H1 (cell line): ENCODE measurements at regions not wholly inside any gene's neighbourhood (a gene's known extent, or its start where the extent isn't known, plus 50 kb on each side); places are given as distances from the start of the nearest gene placed in this dataset.

ENCODE experiments used
- CTCF ChIA-PET: fragments of 300-600 bp; sonication (Branson Sonifier 250); formaldehyde crosslinking; loops from one replicate; lab custom pipeline; 2021; ENCODE audit not compliant: partially characterized antibody; lab: Charles Lee
- POLR2A ChIA-PET: fragments of 300-600 bp; sonication (Branson Sonifier 250); formaldehyde crosslinking; loops from one replicate; lab custom pipeline; 2021; ENCODE audit warnings: inconsistent platforms; ENCODE audit not compliant: partially characterized antibody; lab: Charles Lee
- DNase-seq, 2 experiments: peaks; one replicate each; pipeline versions ENCODE4 v3.0.0 to v3.0.0-alpha.2; 2010 to 2022; ENCODE audit warnings: low spot score in 2 of 2, low read depth in 1 of 2, mixed read lengths in 1 of 2
- FAIRE-seq: peaks from 2 replicates; lab custom pipeline; 2011; peaks lifted over from hg19 to GRCh38; lab: Jason Lieb, UNC
- H2AFZ ChIP-seq: 2 replicates; pipeline ENCODE4 v1.8.1; 2012; ENCODE audit warnings: low read length, inconsistent platforms
- H2AK5ac ChIP-seq: 2 replicates; pipeline ENCODE4 v1.6.1; 2013; ENCODE audit warnings: low read depth, low read length
- H2BK120ac ChIP-seq: replicated peaks from 2 replicates; pipeline ENCODE3; 2013; ENCODE audit warnings: low read depth, low read length, inconsistent platforms
- H2BK12ac ChIP-seq: 2 replicates; pipeline ENCODE4 v1.6.1; 2013; ENCODE audit warnings: low read depth, low read length
- H2BK15ac ChIP-seq: 2 replicates; pipeline ENCODE4 v1.6.1; 2013; ENCODE audit warnings: low read length
- H2BK20ac ChIP-seq: 2 replicates; pipeline ENCODE4 v1.6.1; 2013; ENCODE audit warnings: low read length
- H2BK5ac ChIP-seq: 2 replicates; pipeline ENCODE4 v1.6.1; 2013; ENCODE audit warnings: low read depth, low read length
- H3K14ac ChIP-seq: 2 replicates; pipeline ENCODE4 v1.6.1; 2013; ENCODE audit warnings: inconsistent platforms; ENCODE audit not compliant: insufficient read length
- H3K18ac ChIP-seq: 2 replicates; pipeline ENCODE4 v1.6.1; 2013; ENCODE audit warnings: low read length; ENCODE audit errors: extremely low read depth
- H3K23ac ChIP-seq: 2 replicates; pipeline ENCODE4 v1.6.1; 2013; ENCODE audit warnings: inconsistent platforms; ENCODE audit not compliant: insufficient read length
- H3K23me2 ChIP-seq: 2 replicates; pipeline ENCODE4 v1.6.1; 2013; ENCODE audit warnings: low read depth, low read length
- H3K27ac ChIP-seq: 2 replicates; pipeline ENCODE4 v1.6.1; 2011; ENCODE audit warnings: low read depth, low read length, inconsistent platforms
- H3K27me3 ChIP-seq, 4 experiments: replicated peaks in 1 of 4; 1 replicate in 1 of 4; 2 replicates in 3 of 4; pipeline versions ENCODE4 v1.6.1 to v1.8.1; 2011 to 2013; ENCODE audit warnings: low read length in 3 of 4, mild to moderate bottlenecking in 3 of 4, inconsistent platforms in 2 of 4, mixed read lengths in 2 of 4, moderate library complexity in 1 of 4; ENCODE audit not compliant: control insufficient read depth in 3 of 4, insufficient read depth in 3 of 4; ENCODE audit errors: extremely low read depth in 1 of 4
- H3K36me3 ChIP-seq, 4 experiments: 2 replicates each; pipeline versions ENCODE4 v1.6.1 to v1.8.1; 2011 to 2013; ENCODE audit warnings: mild to moderate bottlenecking in 4 of 4, low read length in 3 of 4, moderate library complexity in 2 of 4, control low read depth in 1 of 4, inconsistent platforms in 1 of 4; ENCODE audit not compliant: insufficient read depth in 4 of 4, control insufficient read depth in 2 of 4
- H3K4ac ChIP-seq: replicated peaks from 2 replicates; pipeline ENCODE3; 2013; ENCODE audit warnings: low read length, low read depth, mixed read lengths, inconsistent platforms; ENCODE audit not compliant: insufficient read length
- H3K4me1 ChIP-seq, 4 experiments: replicated peaks in 1 of 4; 1 replicate in 1 of 4; 2 replicates in 3 of 4; pipeline versions ENCODE4 v1.6.1 to v1.8.1; 2011 to 2013; ENCODE audit warnings: low read length in 3 of 4, inconsistent platforms in 2 of 4, mixed read lengths in 1 of 4; ENCODE audit not compliant: insufficient read depth in 4 of 4, control insufficient read depth in 3 of 4
- H3K4me2 ChIP-seq, 2 experiments: 2 replicates each; pipeline versions ENCODE4 v1.6.1 to v1.8.1; 2011 to 2013; ENCODE audit warnings: low read depth in 2 of 2, low read length in 2 of 2, control low read depth in 1 of 2, inconsistent platforms in 1 of 2, mild to moderate bottlenecking in 1 of 2; ENCODE audit not compliant: insufficient read depth in 1 of 2
- H3K4me3 ChIP-seq, 4 experiments: fragments of 200-600, 300-600 bp in 1 of 4; sonication (generic), shearing (Covaris generic), sonication (Bioruptor Twin) in 1 of 4; 2 replicates each; pipeline versions ENCODE4 v1.5.1 to v1.8.1; 2011 to 2016; ENCODE audit warnings: low read length in 4 of 4, low read depth in 3 of 4, control low read depth in 2 of 4, inconsistent platforms in 2 of 4, mild to moderate bottlenecking in 2 of 4, mixed read lengths in 1 of 4, moderate library complexity in 1 of 4; ENCODE audit not compliant: insufficient read depth in 2 of 4; ENCODE audit errors: extremely low read depth in 1 of 4
- H3K56ac ChIP-seq: replicated peaks from 2 replicates; pipeline ENCODE3; 2013; ENCODE audit warnings: low read depth, mild to moderate bottlenecking, mixed read lengths, low read length, inconsistent platforms; ENCODE audit not compliant: insufficient read length
- H3K79me1 ChIP-seq: 2 replicates; pipeline ENCODE4 v1.6.1; 2013; ENCODE audit warnings: low read depth, low read length, control low read depth
- H3K79me2 ChIP-seq, 2 experiments: 2 replicates each; pipeline versions ENCODE4 v1.6.1 to v1.8.1; 2012 to 2013; ENCODE audit warnings: low read length in 2 of 2, mild to moderate bottlenecking in 2 of 2, inconsistent platforms in 1 of 2; ENCODE audit not compliant: insufficient read depth in 2 of 2, control insufficient read depth in 1 of 2
- H3K9ac ChIP-seq, 4 experiments: replicated peaks in 1 of 4; 1 replicate in 1 of 4; 2 replicates in 3 of 4; pipeline versions ENCODE4 v1.6.1 to v1.8.1; 2011 to 2013; ENCODE audit warnings: low read depth in 3 of 4, low read length in 3 of 4, control low read depth in 2 of 4, mild to moderate bottlenecking in 2 of 4, moderate library complexity in 2 of 4, inconsistent platforms in 1 of 4; ENCODE audit errors: extremely low read depth in 1 of 4
- H3K9me3 ChIP-seq, 2 experiments: 2 replicates each; pipeline versions ENCODE4 v1.6.1 to v1.8.1; 2012 to 2013; ENCODE audit warnings: mild to moderate bottlenecking in 2 of 2, moderate library complexity in 2 of 2, control low read depth in 1 of 2, inconsistent platforms in 1 of 2, low read depth in 1 of 2, low read length in 1 of 2, mixed read lengths in 1 of 2; ENCODE audit not compliant: insufficient read depth in 2 of 2
- H4K20me1 ChIP-seq, 2 experiments: replicated peaks in 1 of 2; 2 replicates each; pipeline versions ENCODE3 to v1.8.1; 2011 to 2013; ENCODE audit warnings: inconsistent platforms in 2 of 2, low read length in 2 of 2, mild to moderate bottlenecking in 1 of 2; ENCODE audit not compliant: insufficient read depth in 2 of 2, control insufficient read depth in 1 of 2
- H4K5ac ChIP-seq: 2 replicates; pipeline ENCODE4 v1.6.1; 2013; ENCODE audit warnings: low read length, low read depth, mixed read lengths, inconsistent platforms; ENCODE audit not compliant: insufficient read length
- H4K8ac ChIP-seq: 2 replicates; pipeline ENCODE4 v1.8.0; 2013; ENCODE audit warnings: mild to moderate bottlenecking, moderate library complexity, low read length, inconsistent platforms; ENCODE audit not compliant: insufficient read depth; ENCODE audit errors: extremely low read depth
- H4K91ac ChIP-seq: replicated peaks from 2 replicates; pipeline ENCODE3; 2013; ENCODE audit warnings: low read length, mixed read lengths, inconsistent platforms; ENCODE audit not compliant: insufficient read length
- CBX5 ChIP-seq: fragments of 300-800, 300-1000 bp; sonication (generic); IDR thresholded peaks from 2 replicates; pipeline ENCODE4 v1.7.1; 2016; ENCODE audit warnings: antibody characterized with exemption, low read length, low read depth
- CBX8 ChIP-seq: fragments of 300-800, 300-1000 bp; sonication (generic); IDR thresholded peaks from 2 replicates; pipeline ENCODE4 v1.7.1; 2016; ENCODE audit warnings: low read depth, low read length, borderline replicate concordance
- CHD1 ChIP-seq: IDR thresholded peaks from 2 replicates; pipeline ENCODE4 v1.6.1; 2012; ENCODE audit warnings: low read depth, low read length, improper control_type of control experiment
- CREB1 ChIP-seq: IDR thresholded peaks from 2 replicates; pipeline ENCODE4 v1.6.1; 2012; ENCODE audit warnings: inconsistent platforms
- EP300 ChIP-seq, 2 experiments: IDR thresholded peaks; 1 replicate in 1 of 2; 2 replicates in 1 of 2; pipeline ENCODE4 v1.6.1; 2011 to 2012; ENCODE audit warnings: low read depth in 2 of 2, low read length in 2 of 2, mild to moderate bottlenecking in 2 of 2, borderline replicate concordance in 1 of 2, inconsistent platforms in 1 of 2, moderate library complexity in 1 of 2
- EZH2 ChIP-seq: fragments of 200-600 bp; sonication (generic); IDR thresholded peaks from 2 replicates; pipeline ENCODE4 v1.7.1; 2012; ENCODE audit warnings: low read depth, mild to moderate bottlenecking, moderate library complexity, low read length, inconsistent platforms; ENCODE audit not compliant: severe bottlenecking
- FOSL1 ChIP-seq: IDR thresholded peaks from 2 replicates; pipeline ENCODE4 v1.6.1; 2011; ENCODE audit warnings: mild to moderate bottlenecking, low read depth, low read length, moderate library complexity; ENCODE audit not compliant: insufficient read depth
- JUN ChIP-seq: IDR thresholded peaks from 2 replicates; pipeline ENCODE4 v1.6.1; 2011; ENCODE audit warnings: low read depth, mild to moderate bottlenecking, improper control_type of control experiment, low read length
- KDM4A ChIP-seq: IDR thresholded peaks from one replicate; pipeline ENCODE4 v1.7.1; 2012; ENCODE audit warnings: low read depth, mild to moderate bottlenecking, moderate library complexity, low read length, inconsistent platforms; ENCODE audit not compliant: severe bottlenecking
- MAFK ChIP-seq: IDR thresholded peaks from 2 replicates; pipeline ENCODE4 v1.6.1; 2012; ENCODE audit warnings: low read depth, mild to moderate bottlenecking, improper control_type of control experiment, low read length
- POU5F1 ChIP-seq: IDR thresholded peaks from 2 replicates; pipeline ENCODE4 v1.6.1; 2011; ENCODE audit warnings: low read depth, mild to moderate bottlenecking, low read length, moderate library complexity
- SAP30 ChIP-seq: fragments of 300-600 bp; sonication (generic); IDR thresholded peaks from 2 replicates; pipeline ENCODE4 v1.7.1; 2012; ENCODE audit warnings: low read length, moderate library complexity, mild to moderate bottlenecking, inconsistent platforms; ENCODE audit not compliant: insufficient read depth, insufficient replicate concordance
- SIRT6 ChIP-seq: IDR thresholded peaks from one replicate; pipeline ENCODE4 v1.7.1; 2012; ENCODE audit warnings: low read length, inconsistent platforms
- SP1 ChIP-seq: IDR thresholded peaks from 2 replicates; pipeline ENCODE4 v1.6.1; 2011; ENCODE audit warnings: low read depth, low read length
- TAF1 ChIP-seq: IDR thresholded peaks from 2 replicates; pipeline ENCODE4 v1.6.1; 2011; ENCODE audit warnings: mild to moderate bottlenecking, low read depth, low read length
- TBP ChIP-seq: IDR thresholded peaks from 2 replicates; pipeline ENCODE4 v1.6.1; 2011; ENCODE audit warnings: low read depth, low read length, improper control_type of control experiment
- WGBS, 2 experiments: shearing (Covaris generic) in 1 of 2; methylation state at CpG; one replicate each; pipeline versions ENCODE4 v1.1.6 to v1.1.7; 2013 to 2015; ENCODE audit warnings: low lambda C conversion rate in 2 of 2, mixed read lengths in 2 of 2, inconsistent platforms in 1 of 2, low coverage in 1 of 2, missing lambda C conversion rate in 1 of 2; ENCODE audit not compliant: insufficient replicate concordance in 2 of 2, insufficient coverage in 1 of 2, insufficient read length in 1 of 2; ENCODE audit errors: extremely low coverage in 1 of 2, missing lambda C conversion rate in 1 of 2; 5-methylcytosine and 5-hydroxymethylcytosine counted together

- FAIRE-seq, result no peak
- CTCF ChIA-PET, result interaction anchor here (0.6 kb wide), 1 partner anchor 725 kb away, joined by 3 read pairs; no protein-coding TSS in a partner anchor
- TF ChIP-seq FOSL1 (no peak), SIRT6 (no peak), EP300 (IDR thresholded peaks at IDR 0.05; ENCODE audit: borderline replicate concordance in 1 of 2, low read depth in 2 of 2, low read length in 2 of 2) (no peak), TBP (no peak), CREB1 (no peak), MAFK (no peak), CHD1 (no peak), TAF1 (no peak), EZH2 (no peak), KDM4A (no peak), JUN (no peak), CBX5 (no peak), CBX8 (no peak), SAP30 (no peak), POU5F1 (no peak), SP1 (no peak)
Measured at GRCh38 chr3:82054849-82055248, 293.4 kb upstream of the GBE1 start.

More at GRCh38 chr3:82054849-82055248, 293.4 kb upstream of the GBE1 start:
- Histone ChIP-seq H3K56ac (no peak overlapping the region), H3K79me2 (no peaks in the 10 kb centered on the region), H2BK5ac (no peak overlapping the region), H3K9me3 (no peaks in the 10 kb centered on the region), H3K4me2 (no peak overlapping the region), H3K4ac (no peak overlapping the region), H3K79me1 (no peaks in the 10 kb centered on the region), H2BK12ac (no peak overlapping the region), H2BK20ac (no peak overlapping the region), H2AFZ (no peak overlapping the region), H3K27me3 (no peaks in the 10 kb centered on the region), H3K4me1 (no peaks in the 10 kb centered on the region), H3K27ac (no peak overlapping the region), H4K8ac (no peak overlapping the region), H4K5ac (no peak overlapping the region), H4K91ac (no peak overlapping the region), H2BK120ac (no peak overlapping the region), H3K4me3 (no peak overlapping the region), H3K23me2 (no peaks in the 10 kb centered on the region; the same call in 1 of the 2 replicates), H3K14ac (no peak overlapping the region), H2AK5ac (no peak overlapping the region), H3K36me3 (no peaks in the 10 kb centered on the region), H3K23ac (no peak overlapping the region), H2BK15ac (no peak overlapping the region), H4K20me1 (no peaks in the 10 kb centered on the region), H3K18ac (no peak overlapping the region), H3K9ac (no peak overlapping the region)
- 95% methylated on average over 1 of the region's 1 CpG; no CpG with 5 or more reads in 1 of the 2 experiments for WGBS, 2 experiments
- POLR2A ChIA-PET, result no interaction called here
- no peak for DNase-seq
